Progenitor cell of endocrine pancreas (in vitro differentiated cells): ENCODE measurements at regions not wholly inside any gene's neighbourhood (a gene's known extent, or its start where the extent isn't known, plus 50 kb on each side); places are given as distances from the start of the nearest gene placed in this dataset.
A peak's percentile ranks its signal among the peaks of the same experiment; 100 is the strongest.

ENCODE experiments used
- DNase-seq: peaks from one replicate; pipeline ENCODE4 v3.0.0; 2021; ENCODE audit warnings: low spot score; ENCODE audit not compliant: unreplicated experiment
- H3K27ac Mint-ChIP-seq: 2 replicates; pipeline ENCODE4 v1.8.0; 2021; ENCODE audit warnings: mild to moderate bottlenecking, moderate library complexity, mixed read lengths
- H3K27me3 Mint-ChIP-seq: 2 replicates; pipeline ENCODE4 v1.8.0; 2021; ENCODE audit warnings: mixed read lengths
- H3K36me3 Mint-ChIP-seq: 2 replicates; pipeline ENCODE4 v1.8.0; 2022; ENCODE audit warnings: mixed read lengths; ENCODE audit not compliant: insufficient read depth
- H3K4me1 Mint-ChIP-seq: 2 replicates; pipeline ENCODE4 v1.8.0; 2021; ENCODE audit warnings: low read depth, mixed read lengths
- H3K4me3 Mint-ChIP-seq: 2 replicates; pipeline ENCODE4 v1.8.0; 2021; ENCODE audit warnings: low read depth, mild to moderate bottlenecking, moderate library complexity, mixed read lengths
- H3K9me3 Mint-ChIP-seq: 2 replicates; pipeline ENCODE4 v1.8.0; 2021; ENCODE audit warnings: low read depth, mixed read lengths
- CTCF ChIP-seq: fragments of 200-600 bp; sonication (generic); IDR thresholded peaks from one replicate; pipeline ENCODE4 v1.5.0; 2021; ENCODE audit warnings: antibody characterized with exemption, mild to moderate bottlenecking; ENCODE audit not compliant: unreplicated experiment

- Mint-ChIP-seq H3K9me3 (no peaks in the 10 kb centered on the region), H3K4me3 (no peak overlapping the region), H3K27ac (no peak overlapping the region), H3K27me3 (peaks cover 19% of the 10 kb centered on the region), H3K4me1 (peaks cover 21% of the 10 kb centered on the region), H3K36me3 (no peaks in the 10 kb centered on the region)
- no peak for DNase-seq
- TF ChIP-seq CTCF: no peak
Observed at GRCh38 chr17:73785496-73785895, 141.3 kb upstream of the SDK2 start.

DNA sequence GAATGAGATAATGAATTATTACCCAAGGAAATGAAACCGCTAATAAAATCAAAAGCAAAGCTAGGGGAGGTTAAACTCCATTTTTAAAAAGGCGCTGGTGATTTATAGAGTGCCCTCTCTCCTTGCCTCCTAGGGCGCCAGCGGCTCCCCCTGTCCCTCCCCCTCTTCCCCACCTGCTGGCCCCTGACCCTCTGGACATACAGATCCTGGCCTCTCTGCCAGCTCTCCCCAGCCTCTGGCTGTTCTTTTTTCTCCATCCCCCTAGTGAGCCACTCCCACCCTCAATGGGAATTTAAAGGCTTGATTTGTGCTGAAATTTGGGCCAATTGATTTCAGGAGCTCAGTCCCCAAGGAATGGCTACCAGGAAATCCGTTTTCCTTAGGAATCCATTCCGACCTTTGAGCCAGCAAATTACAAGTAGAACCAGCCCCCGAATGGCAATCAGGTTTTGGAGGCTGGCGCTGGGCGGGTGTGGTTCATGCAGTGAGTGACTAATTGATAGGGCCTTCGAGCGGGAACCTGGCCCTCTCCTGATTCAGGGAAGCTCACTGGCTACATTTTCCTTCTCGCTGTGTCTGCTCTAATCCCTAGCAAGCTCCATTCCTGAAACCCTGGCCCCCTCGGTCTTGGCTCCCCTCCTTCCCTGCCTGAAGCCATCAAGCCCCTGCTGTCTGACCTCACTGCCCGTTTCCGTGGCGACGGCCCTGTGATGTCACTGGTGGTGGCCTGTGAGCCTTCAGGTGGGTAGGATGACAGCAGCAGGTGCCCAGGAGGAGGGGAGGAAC lies 141.9 kb upstream of the SDK2 start:
- Mint-ChIP-seq H3K27ac (no peak overlapping the region), H3K27me3 (peaks cover 20% of the 10 kb centered on the region), H3K36me3 (no peaks in the 10 kb centered on the region), H3K4me1 (peaks cover 21% of the 10 kb centered on the region), H3K4me3 (no peak overlapping the region), H3K9me3 (no peaks in the 10 kb centered on the region)
- DNase-seq: no peak
- TF ChIP-seq CTCF: no peak

- Mint-ChIP-seq H3K4me1 (peaks cover 21% of the 10 kb centered on the region), H3K27ac (peak overlapping the region; percentile 59), H3K9me3 (no peaks in the 10 kb centered on the region), H3K27me3 (peaks cover 20% of the 10 kb centered on the region), H3K4me3 (no peak overlapping the region), H3K36me3 (no peaks in the 10 kb centered on the region)
- TF ChIP-seq CTCF: no peak
- no peak for DNase-seq
Observed at GRCh38 chr17:73787076-73788059, 143.1 kb upstream of the SDK2 start.

- TF ChIP-seq CTCF: no peak
- Mint-ChIP-seq H3K4me3 (no peak overlapping the region), H3K9me3 (no peaks in the 10 kb centered on the region), H3K36me3 (no peaks in the 10 kb centered on the region), H3K27me3 (peaks cover 20% of the 10 kb centered on the region), H3K27ac (no peak overlapping the region), H3K4me1 (peaks cover 24% of the 10 kb centered on the region)
- no peak for DNase-seq
Observed at GRCh38 chr17:73788111-73788510, 143.9 kb upstream of the SDK2 start.

DNA sequence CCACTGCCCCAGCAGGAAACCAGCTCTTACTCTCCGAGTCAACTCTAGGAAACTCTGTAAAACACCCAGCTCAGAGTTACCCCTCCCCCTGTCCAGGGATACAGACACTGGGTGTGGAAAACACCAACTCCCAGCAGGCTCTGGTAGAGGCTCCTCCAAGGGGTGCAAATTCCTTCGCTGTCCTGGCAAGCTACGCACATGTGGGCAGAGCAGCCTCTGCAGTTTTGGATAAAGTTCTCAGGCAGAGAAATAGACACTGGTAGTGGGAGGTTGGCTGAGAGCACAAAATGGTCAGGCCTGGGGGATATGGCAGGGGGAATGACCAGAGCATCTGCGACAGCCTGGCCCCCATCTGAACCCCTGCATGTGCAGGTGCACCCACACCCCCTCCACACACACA lies 146.9 kb upstream of the SDK2 start:
- Mint-ChIP-seq H3K36me3 (no peaks in the 10 kb centered on the region), H3K4me1 (peaks cover 20% of the 10 kb centered on the region), H3K27ac (no peak overlapping the region), H3K9me3 (no peaks in the 10 kb centered on the region), H3K4me3 (no peak overlapping the region), H3K27me3 (peaks cover 17% of the 10 kb centered on the region)
- DNase-seq: no peak
- no peak for TF ChIP-seq CTCF
